Caco-2 (cell line): ENCODE measurements at regions not wholly inside any gene's neighbourhood (a gene's known extent, or its start where the extent isn't known, plus 50 kb on each side); places are given as distances from the start of the nearest gene placed in this dataset.

Source experiments
- BruUV-seq: library from RNA; stranded (reverse); fragments of 400-500 nt; replicated peaks from 2 replicates; lab custom pipeline; 2021; lab: Mats Ljungman, UMichigan
- CTCF ChIA-PET: fragments of 300-600 bp; sonication (Branson Sonifier 250); formaldehyde crosslinking; loops from one replicate; lab custom pipeline; 2022; ENCODE audit warnings: antibody characterized with exemption; lab: Charles Lee
- POLR2A ChIA-PET: fragments of 300-600 bp; sonication (Branson Sonifier 250); formaldehyde crosslinking; loops from one replicate; lab custom pipeline; 2022; ENCODE audit warnings: antibody characterized with exemption; lab: Charles Lee
- DNase-seq, 2 experiments: peaks; one replicate each; pipeline versions ENCODE4 v3.0.0 to v3.0.0-alpha.2; 2020 to 2022
- H3K27me3 ChIP-seq: replicated peaks from 2 replicates; pipeline ENCODE4 v1.6.0; 2011; ENCODE audit warnings: low read length; ENCODE audit not compliant: control insufficient read depth, insufficient read depth
- H3K36me3 ChIP-seq: 2 replicates; pipeline ENCODE4 v1.5.1; 2011; ENCODE audit warnings: low read length; ENCODE audit not compliant: control insufficient read depth, insufficient read depth
- H3K4me1 ChIP-seq: fragments of 250-450 bp; sonication (Bioruptor Pico); 2 replicates; pipeline ENCODE4 v1.5.1; 2020; ENCODE audit warnings: mild to moderate bottlenecking
- H3K4me3 ChIP-seq: 2 replicates; pipeline ENCODE4 v1.5.1; 2011; ENCODE audit warnings: low read depth, mild to moderate bottlenecking, control low read depth, low read length
- H3K9me3 ChIP-seq: fragments of 250-450 bp; sonication (Bioruptor Pico); 2 replicates; pipeline ENCODE4 v1.5.1; 2020; ENCODE audit warnings: mild to moderate bottlenecking, moderate library complexity
- H3K27ac Mint-ChIP-seq: one replicate; pipeline ENCODE4 v1.8.0; 2022; ENCODE audit warnings: mixed read lengths; ENCODE audit not compliant: unreplicated experiment
- H3K27me3 Mint-ChIP-seq: one replicate; pipeline ENCODE4 v1.8.0; 2022; ENCODE audit warnings: mixed read lengths; ENCODE audit not compliant: insufficient read depth, unreplicated experiment
- H3K36me3 Mint-ChIP-seq: one replicate; pipeline ENCODE4 v1.8.0; 2022; ENCODE audit warnings: mild to moderate bottlenecking, mixed read lengths; ENCODE audit not compliant: insufficient read depth, unreplicated experiment
- H3K4me1 Mint-ChIP-seq: one replicate; pipeline ENCODE4 v1.8.0; 2022; ENCODE audit warnings: low read depth, mixed read lengths; ENCODE audit not compliant: unreplicated experiment
- H3K4me3 Mint-ChIP-seq: one replicate; pipeline ENCODE4 v1.8.0; 2022; ENCODE audit warnings: mild to moderate bottlenecking, moderate library complexity, mixed read lengths; ENCODE audit not compliant: unreplicated experiment
- H3K9me3 Mint-ChIP-seq: one replicate; pipeline ENCODE4 v1.8.0; 2022; ENCODE audit warnings: mixed read lengths; ENCODE audit not compliant: unreplicated experiment
- CTCF ChIP-seq, 2 experiments: fragments of 200-600 bp in 1 of 2; IDR thresholded peaks; 1 replicate in 1 of 2; 2 replicates in 1 of 2; pipeline versions ENCODE4 v1.5.1 to v1.8.0; 2011 to 2022; ENCODE audit warnings: antibody characterized with exemption in 1 of 2, control low read depth in 1 of 2, inconsistent platforms in 1 of 2, low read depth in 1 of 2, low read length in 1 of 2, mild to moderate bottlenecking in 1 of 2, moderate library complexity in 1 of 2; ENCODE audit not compliant: insufficient read depth in 1 of 2, severe bottlenecking in 1 of 2, unreplicated experiment in 1 of 2
- intact Hi-C: fragments of 100-400 bp; cut with micrococcal nuclease; formaldehyde crosslinking; loops from one replicate; pipeline ENCODE4 v1.10.0; 2022; ENCODE audit not compliant: unreplicated experiment

DNA sequence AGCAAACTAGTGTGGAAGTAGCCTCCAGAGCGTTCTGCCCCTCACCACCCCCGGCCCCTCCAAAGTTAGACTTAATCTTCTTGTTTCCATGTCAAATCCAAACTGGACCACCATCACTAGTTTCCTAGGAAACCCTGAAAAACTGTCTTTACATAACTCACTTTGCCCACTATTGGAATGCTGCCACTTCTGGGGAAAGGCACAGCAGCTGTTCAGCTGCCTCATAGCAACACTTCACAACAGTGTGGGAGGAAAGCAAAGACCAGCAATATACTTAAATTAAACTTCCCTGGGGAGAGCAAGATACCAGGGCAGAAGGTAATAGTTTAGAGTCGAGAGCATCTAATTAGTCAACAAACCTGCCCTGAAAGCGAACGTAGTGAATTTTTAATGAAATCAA is 452.2 kb downstream of the KCNJ2 start:
- no peak overlapping the region for H3K4me3 ChIP-seq
- H3K9me3 ChIP-seq = no peaks in the 10 kb centered on the region
- H3K27me3 Mint-ChIP-seq = peaks cover 18% of the 10 kb centered on the region
- no peaks in the 10 kb centered on the region for H3K27me3 ChIP-seq
- no peak for DNase-seq
- no peaks in the 10 kb centered on the region for H3K36me3 Mint-ChIP-seq
- no peaks in the 10 kb centered on the region for H3K36me3 ChIP-seq
- H3K9me3 Mint-ChIP-seq = no peaks in the 10 kb centered on the region
- ChIA-PET CTCF (no interaction called here), POLR2A (no interaction called here)
- BruUV-seq = no TSS peak
- H3K4me3 Mint-ChIP-seq = no peak overlapping the region
- H3K27ac Mint-ChIP-seq = no peak overlapping the region
- intact Hi-C loops = no loop called here
- no peaks in the 10 kb centered on the region for H3K4me1 Mint-ChIP-seq
- H3K4me1 ChIP-seq = no peaks in the 10 kb centered on the region
- no peak for TF ChIP-seq CTCF (IDR thresholded peaks at IDR 0.05; ENCODE audit: insufficient read depth in 1 of 2, low read depth in 1 of 2, low read length in 1 of 2, severe bottlenecking in 1 of 2, unreplicated experiment in 1 of 2)

DNA sequence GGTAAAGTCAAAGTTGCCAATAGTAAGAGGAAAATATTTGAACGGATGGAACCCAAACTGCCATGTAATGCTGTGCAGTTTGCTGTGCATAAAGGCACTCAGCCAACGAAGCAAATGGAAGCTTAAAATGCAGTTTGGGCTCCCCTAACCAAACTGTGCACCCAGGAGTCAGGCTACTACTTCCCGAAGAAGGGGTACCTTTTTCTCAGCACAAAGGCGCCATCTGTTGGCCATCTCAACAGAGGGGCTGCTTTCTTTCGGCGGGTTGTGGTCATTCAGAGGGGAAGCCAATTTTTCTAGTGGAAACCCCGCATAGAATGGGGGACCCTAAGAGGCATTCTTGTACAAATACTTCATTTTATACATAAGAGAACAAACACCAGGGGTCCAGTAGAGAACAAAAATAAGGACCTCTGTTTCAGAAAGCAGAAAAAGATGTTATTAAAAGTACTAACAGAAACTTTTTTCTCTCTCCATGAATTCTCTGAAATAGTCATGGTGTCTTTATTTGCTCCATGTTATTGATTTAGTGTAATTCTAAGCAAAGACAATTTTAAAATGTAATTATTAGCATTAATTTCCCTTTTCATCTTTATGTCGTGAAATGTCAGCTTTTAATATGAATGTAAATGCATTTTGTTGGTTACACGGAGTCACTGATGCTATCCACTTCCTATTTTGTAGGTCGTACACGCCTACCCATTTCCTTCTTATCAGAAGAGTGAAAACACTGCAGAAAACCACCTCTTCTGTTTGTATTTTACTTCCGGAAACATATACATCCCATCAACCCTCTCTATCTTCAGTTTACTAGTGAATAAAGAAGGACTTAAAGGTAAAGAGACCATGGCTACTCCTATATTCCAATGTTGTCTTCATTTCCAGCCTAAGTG is 453.3 kb downstream of the KCNJ2 start:
- no peaks in the 10 kb centered on the region for H3K36me3 ChIP-seq
- Mint-ChIP-seq H3K9me3 (no peaks in the 10 kb centered on the region), H3K27me3 (peaks cover 16% of the 10 kb centered on the region), H3K36me3 (no peaks in the 10 kb centered on the region), H3K4me3 (no peak overlapping the region), H3K4me1 (no peaks in the 10 kb centered on the region), H3K27ac (no peak overlapping the region)
- intact Hi-C loops = loop anchor here (1.0 to 2.0 kb wide), 4 partner anchors 454 to 1096 kb away; no protein-coding TSS in a partner anchor
- no peaks in the 10 kb centered on the region for H3K9me3 ChIP-seq
- ChIA-PET CTCF (interaction anchor here (0.7 kb wide), 1 partner anchor 1016 kb away, joined by 3 read pairs; no protein-coding TSS in a partner anchor), POLR2A (no interaction called here)
- peak; percentile 50 to 56 for DNase-seq
- no peaks in the 10 kb centered on the region for H3K27me3 ChIP-seq
- peak; percentile 67 to 80 for TF ChIP-seq CTCF (IDR thresholded peaks at IDR 0.05; ENCODE audit: insufficient read depth in 1 of 2, low read depth in 1 of 2, low read length in 1 of 2, severe bottlenecking in 1 of 2, unreplicated experiment in 1 of 2)
- H3K4me3 ChIP-seq = no peak overlapping the region
- BruUV-seq = no TSS peak
- H3K4me1 ChIP-seq = no peaks in the 10 kb centered on the region

- ChIA-PET CTCF (no interaction called here), POLR2A (no interaction called here)
- no peak for TF ChIP-seq CTCF (IDR thresholded peaks at IDR 0.05; ENCODE audit: insufficient read depth in 1 of 2, low read depth in 1 of 2, low read length in 1 of 2, severe bottlenecking in 1 of 2, unreplicated experiment in 1 of 2)
- no peaks in the 10 kb centered on the region for H3K4me1 ChIP-seq
- Mint-ChIP-seq H3K27me3 (peaks cover 17% of the 10 kb centered on the region), H3K27ac (no peak overlapping the region), H3K36me3 (no peaks in the 10 kb centered on the region), H3K4me1 (no peaks in the 10 kb centered on the region), H3K9me3 (no peaks in the 10 kb centered on the region), H3K4me3 (no peak overlapping the region)
- no peak for DNase-seq
- no peaks in the 10 kb centered on the region for H3K9me3 ChIP-seq
- H3K36me3 ChIP-seq = no peaks in the 10 kb centered on the region
- BruUV-seq = no TSS peak
- intact Hi-C loops = no loop called here
- H3K27me3 ChIP-seq = no peaks in the 10 kb centered on the region
- no peak overlapping the region for H3K4me3 ChIP-seq
Observed at GRCh38 chr17:70624211-70624610, 454.9 kb downstream of the KCNJ2 start.
